H9 (cell line): ENCODE measurements at regions not wholly inside any gene's neighbourhood (a gene's known extent, or its start where the extent isn't known, plus 50 kb on each side); places are given as distances from the start of the nearest gene placed in this dataset.

ENCODE experiments used
- DNase-seq: peaks from one replicate; pipeline ENCODE4 v3.0.0-alpha.2; 2017
- H2AFZ ChIP-seq: one replicate; pipeline ENCODE4 v1.6.1; 2013; ENCODE audit warnings: mild to moderate bottlenecking, low read length, control low read depth, moderate library complexity
- H2AK5ac ChIP-seq: 2 replicates; pipeline ENCODE4 v1.6.1; 2013; ENCODE audit warnings: low read length, control low read depth, mixed read lengths; ENCODE audit not compliant: insufficient read length
- H2BK120ac ChIP-seq: one replicate; pipeline ENCODE4 v1.6.1; 2013; ENCODE audit warnings: low read depth, mild to moderate bottlenecking, low read length, control low read depth, inconsistent platforms; ENCODE audit not compliant: poor library complexity, severe bottlenecking
- H2BK12ac ChIP-seq: 2 replicates; pipeline ENCODE4 v1.6.1; 2013; ENCODE audit warnings: low read length, control low read depth, mixed read lengths, low read depth; ENCODE audit not compliant: insufficient read length
- H2BK15ac ChIP-seq: 2 replicates; pipeline ENCODE4 v1.6.1; 2013; ENCODE audit warnings: low read depth, low read length, control low read depth
- H2BK20ac ChIP-seq: one replicate; pipeline ENCODE4 v1.6.1; 2013; ENCODE audit warnings: low read depth, mild to moderate bottlenecking, low read length, control low read depth, inconsistent platforms; ENCODE audit not compliant: poor library complexity, severe bottlenecking
- H2BK5ac ChIP-seq: 2 replicates; pipeline ENCODE4 v1.6.1; 2013; ENCODE audit warnings: low read length, control low read depth, mixed read lengths; ENCODE audit not compliant: insufficient read length
- H3K14ac ChIP-seq: 2 replicates; pipeline ENCODE4 v1.6.1; 2013; ENCODE audit warnings: low read length, control low read depth; ENCODE audit not compliant: insufficient read depth
- H3K18ac ChIP-seq: 2 replicates; pipeline ENCODE4 v1.6.1; 2013; ENCODE audit warnings: low read depth, mild to moderate bottlenecking, mixed read lengths, low read length, control low read depth; ENCODE audit not compliant: insufficient read length
- H3K23ac ChIP-seq: 2 replicates; pipeline ENCODE4 v1.6.1; 2013; ENCODE audit warnings: low read length, control low read depth, mixed read lengths, low read depth; ENCODE audit not compliant: insufficient read length
- H3K23me2 ChIP-seq: 2 replicates; pipeline ENCODE4 v1.6.1; 2013; ENCODE audit warnings: low read depth, mild to moderate bottlenecking, mixed read lengths, low read length, control low read depth; ENCODE audit not compliant: insufficient read length, poor library complexity, severe bottlenecking
- H3K27ac ChIP-seq: 2 replicates; pipeline ENCODE4 v1.5.1; 2013; ENCODE audit warnings: low read length, control low read depth, mixed read lengths, low read depth; ENCODE audit not compliant: insufficient read length
- H3K27me3 ChIP-seq: 2 replicates; pipeline ENCODE4 v1.6.1; 2013; ENCODE audit warnings: low read length, control low read depth, inconsistent platforms; ENCODE audit not compliant: insufficient read depth
- H3K4ac ChIP-seq: 2 replicates; pipeline ENCODE4 v1.6.1; 2013; ENCODE audit warnings: low read depth, mild to moderate bottlenecking, control low read depth, inconsistent platforms, low read length, moderate library complexity
- H3K4me1 ChIP-seq: 2 replicates; pipeline ENCODE4 v1.6.1; 2013; ENCODE audit warnings: low read length, control low read depth, inconsistent platforms; ENCODE audit not compliant: insufficient read depth
- H3K4me2 ChIP-seq: 2 replicates; pipeline ENCODE4 v1.6.1; 2013; ENCODE audit warnings: low read length, control low read depth, mixed read lengths; ENCODE audit not compliant: insufficient read length, insufficient read depth
- H3K56ac ChIP-seq: 2 replicates; pipeline ENCODE4 v1.6.1; 2013; ENCODE audit warnings: low read depth, mild to moderate bottlenecking, mixed read lengths, low read length, control low read depth; ENCODE audit not compliant: insufficient read length
- H3K79me1 ChIP-seq: 2 replicates; pipeline ENCODE4 v1.6.1; 2013; ENCODE audit warnings: low read depth, mild to moderate bottlenecking, moderate library complexity, low read length, control low read depth, inconsistent platforms; ENCODE audit not compliant: insufficient read depth, poor library complexity, severe bottlenecking
- H3K79me2 ChIP-seq: 2 replicates; pipeline ENCODE4 v1.6.1; 2013; ENCODE audit warnings: low read length, control low read depth, inconsistent platforms; ENCODE audit not compliant: insufficient read depth
- H3K9ac ChIP-seq: 2 replicates; pipeline ENCODE4 v1.6.1; 2013; ENCODE audit warnings: low read length, control low read depth, mixed read lengths; ENCODE audit not compliant: insufficient read length; ENCODE audit errors: extremely low read depth
- H3K9me3 ChIP-seq: one replicate; pipeline ENCODE4 v1.6.1; 2013; ENCODE audit warnings: low read depth, low read length, inconsistent platforms; ENCODE audit not compliant: control insufficient read depth
- H3T11ph ChIP-seq: one replicate; pipeline ENCODE4 v1.6.1; 2013; ENCODE audit warnings: mild to moderate bottlenecking, low read length, control low read depth, inconsistent platforms
- H4K20me1 ChIP-seq: one replicate; pipeline ENCODE4 v1.6.1; 2013; ENCODE audit not compliant: control insufficient read depth, insufficient read length, insufficient read depth
- H4K5ac ChIP-seq: 2 replicates; pipeline ENCODE4 v1.6.1; 2013; ENCODE audit warnings: low read depth, mild to moderate bottlenecking, mixed read lengths, low read length, control low read depth; ENCODE audit not compliant: insufficient read length
- H4K8ac ChIP-seq: replicated peaks from 2 replicates; pipeline ENCODE4 v1.6.1; 2013; ENCODE audit warnings: low read length, control low read depth, mixed read lengths, low read depth; ENCODE audit not compliant: insufficient read length
- H4K91ac ChIP-seq: 2 replicates; pipeline ENCODE4 v1.6.1; 2013; ENCODE audit warnings: low read depth, mild to moderate bottlenecking, moderate library complexity, mixed read lengths, low read length, control low read depth; ENCODE audit not compliant: insufficient read length
- H3K27ac Mint-ChIP-seq, 3 experiments: 2 replicates in 2 of 3; 3 replicates in 1 of 3; pipeline ENCODE4 v1.8.0; 2020 to 2021; ENCODE audit warnings: mixed read lengths in 3 of 3, mild to moderate bottlenecking in 1 of 3, moderate library complexity in 1 of 3
- H3K27me3 Mint-ChIP-seq: 2 replicates; pipeline ENCODE4 v1.8.0; 2021; ENCODE audit warnings: low read depth, mild to moderate bottlenecking, moderate library complexity, mixed read lengths
- H3K36me3 Mint-ChIP-seq, 3 experiments: 2 replicates in 2 of 3; 3 replicates in 1 of 3; pipeline ENCODE4 v1.8.0; 2020 to 2021; ENCODE audit warnings: low read depth in 3 of 3, mixed read lengths in 3 of 3; ENCODE audit not compliant: insufficient read depth in 1 of 3
- H3K4me1 Mint-ChIP-seq, 2 experiments: 2 replicates each; pipeline ENCODE4 v1.8.0; 2020; ENCODE audit warnings: mixed read lengths in 2 of 2
- H3K4me3 Mint-ChIP-seq, 2 experiments: 2 replicates in 1 of 2; 3 replicates in 1 of 2; pipeline ENCODE4 v1.8.0; 2020 to 2021; ENCODE audit warnings: mild to moderate bottlenecking in 2 of 2, mixed read lengths in 2 of 2, moderate library complexity in 1 of 2
- H3K9me3 Mint-ChIP-seq, 2 experiments: 2 replicates in 1 of 2; 3 replicates in 1 of 2; pipeline ENCODE4 v1.8.0; 2020; ENCODE audit warnings: mild to moderate bottlenecking in 2 of 2, mixed read lengths in 2 of 2, moderate library complexity in 1 of 2
- CTCF ChIP-seq: fragments of 200-600 bp; sonication (generic); conservative IDR thresholded peaks from 3 replicates; pipeline ENCODE4 v1.8.0; 2021; ENCODE audit warnings: antibody characterized with exemption, mild to moderate bottlenecking
- WGBS: extraction: QIAGEN DNeasy Blood & Tissue Kit; methylation state at CpG from one replicate; pipeline ENCODE4 v1.1.7; 2013; ENCODE audit warnings: missing lambda C conversion rate, low lambda C conversion rate, mixed read lengths; ENCODE audit not compliant: insufficient read length; ENCODE audit errors: extremely low coverage; 5-methylcytosine and 5-hydroxymethylcytosine counted together

- peaks cover 3% of the 10 kb centered on the region for H3K4me1 ChIP-seq
- peaks cover 4% of the 10 kb centered on the region in 2 experiments; a peak in 3 of 5 replicates for H3K9me3 Mint-ChIP-seq
These were observed 737.2 kb upstream of the ZNF608 start for GRCh38 chr5:125483609-125484008.

More at GRCh38 chr5:125483609-125484008, 737.2 kb upstream of the ZNF608 start:
- H3K56ac ChIP-seq, result no peak overlapping the region
- H3K23me2 ChIP-seq, result no peaks in the 10 kb centered on the region
- no peak overlapping the region for H3K18ac ChIP-seq
- no peak overlapping the region for H2BK20ac ChIP-seq
- no CpG with 5 or more reads among the region's 1 CpG for WGBS
- H3T11ph ChIP-seq, result no peak overlapping the region
- H3K9ac ChIP-seq, result no peak overlapping the region
- no peak overlapping the region for H2BK15ac ChIP-seq
- TF ChIP-seq CTCF, result no peak
- no peaks in the 10 kb centered on the region for H3K79me1 ChIP-seq
- no peaks in the 10 kb centered on the region for H4K20me1 ChIP-seq
- H2BK120ac ChIP-seq, result no peak overlapping the region
- no peak overlapping the region for H3K4me2 ChIP-seq
- Mint-ChIP-seq H3K36me3 (0 out of 7 replicates have a peak, but pooled peaks cover 0 to 1% (median 0%) of the 10 kb centered on the region in 3 experiments), H3K4me3 (no peak overlapping the region), H3K4me1 (peaks cover 35 to 37% of the 10 kb centered on the region in 2 experiments), H3K27me3 (no peaks in the 10 kb centered on the region), H3K27ac (no peak overlapping the region)
- no peak overlapping the region for H3K27ac ChIP-seq
- no peak overlapping the region for H4K91ac ChIP-seq
- no peak overlapping the region for H2BK12ac ChIP-seq
- no peak for DNase-seq
- no peaks in the 10 kb centered on the region for H3K79me2 ChIP-seq
- no peak overlapping the region for H2AK5ac ChIP-seq
- H4K8ac ChIP-seq, result no peak overlapping the region
- H3K14ac ChIP-seq, result no peak overlapping the region
- H3K23ac ChIP-seq, result no peak overlapping the region
- H3K27me3 ChIP-seq, result no peaks in the 10 kb centered on the region
- H2BK5ac ChIP-seq, result no peak overlapping the region
- no peak overlapping the region for H4K5ac ChIP-seq
- no peak overlapping the region for H3K4ac ChIP-seq
- no peaks in the 10 kb centered on the region for H3K9me3 ChIP-seq
- H2AFZ ChIP-seq, result no peak overlapping the region
